CD1c-positive myeloid dendritic cell (primary cell): ENCODE measurements at regions not wholly inside any gene's neighbourhood (a gene's known extent, or its start where the extent isn't known, plus 50 kb on each side); places are given as distances from the start of the nearest gene placed in this dataset.
A peak's percentile ranks its signal among the peaks of the same experiment; 100 is the strongest.

Source experiments
- DNase-seq: peaks from one replicate; pipeline ENCODE4 v3.0.0-alpha.2; 2016; ENCODE audit errors: extremely low spot score

DNA sequence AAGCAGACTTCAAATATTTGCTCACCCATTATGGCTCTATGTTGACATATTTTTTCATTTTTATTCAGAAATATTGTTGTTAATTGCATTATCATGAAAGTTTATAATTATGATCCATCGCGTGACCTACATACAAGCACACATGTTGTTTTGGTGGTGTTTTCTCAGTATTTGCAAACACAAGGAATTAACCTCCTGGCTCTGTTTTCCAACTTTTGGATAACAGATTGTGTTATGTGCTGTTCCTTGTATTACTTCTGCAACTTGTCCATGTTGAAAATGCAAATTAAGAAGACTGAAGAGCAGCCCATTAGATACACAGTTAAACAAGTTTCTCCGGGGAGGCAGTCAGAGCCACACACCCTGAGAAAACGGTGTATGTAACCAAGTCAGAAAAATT is 201.2 kb downstream of the SEC23A start:
- no peak for DNase-seq

DNA sequence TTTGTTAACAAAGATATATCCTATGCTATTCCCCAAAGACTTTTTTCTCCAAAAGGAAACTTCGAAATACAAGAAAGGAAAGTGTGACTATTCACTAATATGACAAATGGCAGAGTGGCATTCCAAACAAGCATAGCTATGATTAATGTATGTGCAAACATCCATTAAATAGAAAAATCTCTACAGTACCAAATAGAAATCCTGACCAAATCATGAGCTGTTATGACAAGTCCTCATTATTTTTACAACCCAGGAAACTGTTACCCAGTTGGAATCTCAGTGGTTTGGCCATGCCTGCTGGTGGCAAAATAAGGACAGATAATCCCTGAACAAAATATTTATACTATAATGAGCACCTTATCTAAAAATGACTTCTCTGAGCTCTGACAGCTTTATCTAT is 202.1 kb downstream of the SEC23A start:
- DNase-seq: no peak

DNA sequence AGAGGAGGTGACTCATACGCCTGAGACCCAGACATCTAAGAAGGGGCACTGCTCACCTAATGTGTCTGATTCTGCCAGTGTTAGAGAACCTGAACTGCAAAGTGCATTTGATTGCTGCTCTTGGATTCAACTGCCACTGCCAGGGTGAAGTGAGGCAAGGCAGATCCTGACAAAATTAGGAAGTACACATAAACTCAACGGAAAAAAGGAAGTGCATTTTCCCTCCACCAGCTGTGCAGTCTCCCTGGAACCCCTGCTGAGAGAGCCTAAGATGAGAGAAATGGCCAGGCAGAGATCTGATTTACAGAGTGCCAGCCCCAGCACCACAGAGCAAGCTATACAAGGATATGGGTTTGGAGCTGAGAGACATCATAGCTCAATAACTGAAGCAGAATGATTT is 215.3 kb downstream of the SEC23A start:
- DNase-seq: peak; percentile 11

DNA sequence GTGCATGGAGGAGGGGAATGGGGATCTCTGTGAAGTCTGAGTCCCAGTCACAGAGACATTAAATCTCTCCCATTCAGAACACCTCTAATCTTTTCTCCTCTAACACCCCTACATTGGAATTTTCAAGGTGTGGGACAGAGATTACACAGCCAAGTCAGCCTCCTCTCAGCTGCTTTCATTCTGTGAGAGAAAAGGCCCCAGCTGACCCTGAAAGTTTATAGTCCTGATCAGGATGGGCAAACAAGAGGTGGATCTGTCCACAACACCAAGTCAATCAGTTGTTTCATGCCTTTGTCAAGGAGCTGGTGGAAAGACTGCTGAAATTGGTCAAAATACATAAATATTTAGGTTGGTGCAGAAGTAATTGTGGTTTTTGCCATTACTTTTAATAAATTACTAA is 218.9 kb downstream of the SEC23A start:
- DNase-seq: no peak

DNA sequence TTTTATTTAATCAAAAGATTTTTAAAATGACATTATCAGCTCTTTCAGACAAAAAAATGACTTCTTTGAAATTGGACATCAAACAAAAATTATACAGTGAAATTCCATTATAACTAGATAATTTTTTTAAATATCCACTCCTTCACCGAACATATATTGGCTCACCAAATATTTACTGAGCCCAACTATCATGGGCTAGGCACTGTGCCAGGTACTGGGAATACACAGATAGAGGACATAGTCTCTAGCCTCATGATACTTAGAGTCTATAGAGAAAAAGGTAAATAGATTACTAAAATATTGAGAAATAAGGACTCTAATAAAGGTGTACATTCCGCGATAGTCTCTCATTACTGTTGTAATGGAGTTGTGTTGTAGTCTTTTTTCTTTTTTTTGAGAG is 219.9 kb downstream of the SEC23A start:
- no peak for DNase-seq

- DNase-seq: no peak
Observed at GRCh38 chr14:38882533-38882932, 220.5 kb downstream of the SEC23A start.

- DNase-seq: peak; percentile 21
Observed at GRCh38 chr14:38880643-38881524, 222.2 kb downstream of the SEC23A start.

GRCh38 chr14:38877744-38878388 is 225.2 kb downstream of the SEC23A start:
- DNase-seq: no peak

DNA sequence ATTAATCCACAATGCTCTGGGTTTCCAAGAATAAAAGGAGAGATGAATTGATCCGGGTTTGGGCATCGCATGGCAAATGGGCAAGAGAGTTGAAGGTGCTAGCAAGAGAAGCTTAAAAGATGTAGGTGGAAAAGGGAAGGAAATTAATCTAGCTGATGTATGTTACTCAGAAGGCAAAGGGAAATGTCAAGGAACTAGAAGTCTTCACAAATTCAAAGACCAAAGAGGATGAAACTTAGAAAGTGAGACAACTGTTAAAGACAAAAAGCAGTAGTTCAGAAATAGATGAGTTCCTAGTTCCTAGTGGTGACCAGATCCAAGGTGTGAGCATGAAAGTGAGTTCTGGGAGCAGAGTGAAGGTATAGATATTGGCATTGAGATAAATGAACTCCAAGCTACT is 228.3 kb downstream of the SEC23A start:
- peak; percentile 6 for DNase-seq

- peak; percentile 37 for DNase-seq
Observed at GRCh38 chr14:38873941-38874612, 229.0 kb downstream of the SEC23A start.

DNA sequence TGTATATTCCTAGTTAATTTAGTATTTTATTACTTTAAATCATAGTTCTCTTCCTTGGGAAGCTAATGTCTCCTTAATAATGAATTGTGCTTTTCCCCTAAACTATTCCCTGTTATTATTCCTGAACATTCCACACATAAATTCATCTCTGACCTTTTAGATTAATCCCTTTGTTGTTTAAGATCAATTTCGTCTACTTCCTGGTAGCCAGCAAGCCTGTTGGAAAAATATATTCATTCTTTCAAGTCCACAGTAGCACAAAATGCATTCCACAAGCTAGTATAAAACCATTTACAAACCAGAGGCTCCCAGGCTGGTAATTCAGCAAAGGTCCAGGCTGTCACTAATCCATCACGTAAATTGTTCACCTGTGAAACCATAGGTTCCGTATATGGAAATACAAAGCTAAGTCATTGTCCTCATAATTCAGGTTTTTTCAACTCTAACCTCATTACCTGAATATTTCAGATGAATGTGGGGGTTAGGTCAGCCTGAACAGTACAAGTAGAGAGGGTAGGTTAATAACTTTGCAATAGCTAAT is 232.7 kb downstream of the SEC23A start:
- no peak for DNase-seq

DNA sequence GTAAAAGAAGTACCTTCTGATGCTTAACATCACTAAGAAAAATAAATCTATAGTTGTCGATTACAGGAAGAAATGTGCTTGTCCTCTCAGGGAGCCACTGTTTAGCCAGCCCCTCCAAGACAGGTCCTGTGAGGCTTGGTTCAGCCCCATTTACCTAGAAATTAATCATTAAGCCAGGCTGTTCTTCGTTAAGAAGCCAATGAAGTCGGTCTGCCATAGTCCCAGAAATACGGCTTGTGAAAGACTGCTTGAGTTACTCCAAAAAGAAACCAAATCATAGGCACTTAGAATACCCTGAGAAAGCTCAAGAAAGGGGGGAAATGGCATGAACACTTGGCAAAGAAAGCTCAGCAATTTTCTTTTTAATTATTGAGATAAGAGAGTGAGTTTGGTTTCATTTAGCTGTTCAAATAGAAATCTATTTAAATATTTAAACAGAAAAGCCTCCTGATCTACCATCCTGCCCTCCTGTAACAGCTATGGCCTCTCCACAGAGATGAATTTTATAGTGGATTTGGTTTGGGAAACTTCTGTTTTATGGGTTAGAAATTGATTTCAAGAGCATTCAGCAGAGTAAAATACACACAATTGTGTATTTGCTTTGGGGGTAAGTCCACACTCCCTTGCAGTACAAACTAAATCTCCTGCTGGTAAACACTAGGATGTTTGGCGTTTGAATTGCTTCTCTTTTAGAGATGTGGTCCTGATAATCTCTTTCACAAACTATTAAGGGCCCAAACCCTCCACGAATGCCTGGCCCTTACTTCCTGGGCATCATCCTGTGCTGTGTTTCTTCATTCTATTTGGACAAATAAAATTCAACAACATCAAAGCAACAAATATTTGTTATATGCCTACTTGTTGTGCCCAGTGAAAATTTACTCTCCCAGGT is 234.4 kb downstream of the SEC23A start:
- DNase-seq: no peak

GRCh38 chr14:38867561-38868150 is 235.4 kb downstream of the SEC23A start:
- DNase-seq: peak; percentile 64

DNA sequence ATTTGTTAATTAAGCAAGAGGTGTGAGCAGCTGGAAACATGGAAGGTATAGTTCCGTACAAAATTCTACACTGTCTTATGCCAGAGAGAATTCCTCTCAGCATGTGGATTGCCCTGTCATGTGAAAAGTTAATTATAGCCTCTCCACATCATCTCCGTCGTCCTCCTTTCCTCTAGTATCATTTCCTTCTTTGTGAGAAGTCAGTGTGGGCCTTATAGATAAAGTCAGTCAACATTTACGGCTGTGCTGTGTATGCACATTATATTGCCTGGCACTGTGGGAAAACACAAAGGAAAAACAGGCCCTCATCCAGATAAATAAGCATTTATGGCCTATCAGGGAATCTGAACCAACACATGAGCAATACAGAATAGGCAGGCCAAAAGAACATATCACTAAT is 236.6 kb downstream of the SEC23A start:
- no peak for DNase-seq

DNA sequence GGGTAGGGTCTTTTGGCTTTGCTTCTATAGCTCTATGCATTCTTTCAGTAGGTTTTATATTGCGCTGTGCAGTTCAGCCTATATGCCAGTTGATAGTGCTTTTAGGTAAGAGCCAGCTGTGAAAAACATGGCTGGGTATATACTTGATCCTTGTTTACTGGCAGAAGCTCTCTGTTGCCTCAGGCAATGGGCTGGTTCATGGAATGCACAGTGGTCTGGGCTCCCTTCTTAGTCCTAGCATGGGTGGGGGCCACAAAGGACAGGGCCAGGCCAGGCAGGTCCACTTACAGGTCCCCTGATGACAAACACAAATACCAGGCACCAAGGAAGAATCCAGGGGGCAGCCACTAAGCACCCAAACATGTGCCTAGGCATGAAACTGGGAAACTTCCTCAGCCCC is 240.7 kb downstream of the SEC23A start:
- DNase-seq: no peak

DNA sequence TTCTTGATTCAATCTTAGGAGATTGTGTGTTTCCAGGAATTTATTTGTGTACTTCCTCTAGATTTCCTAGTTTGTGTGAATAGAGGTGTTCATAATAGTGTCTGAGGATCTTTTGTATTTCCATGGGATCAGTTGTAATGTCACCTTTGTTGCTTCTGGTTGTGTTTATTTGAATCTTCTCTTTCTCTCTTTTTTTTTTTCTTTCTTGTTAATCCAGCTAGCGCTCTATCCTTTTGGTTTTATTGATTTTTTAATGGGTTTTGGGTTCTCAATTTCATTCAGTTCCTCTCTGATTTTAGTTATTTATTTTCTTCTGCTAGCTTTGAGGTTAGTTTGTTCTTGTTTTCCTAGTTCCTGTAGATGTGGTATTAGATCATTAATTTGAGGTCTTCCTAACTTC is 242.5 kb downstream of the SEC23A start:
- DNase-seq: no peak

GRCh38 chr14:38856798-38857197 is 246.2 kb downstream of the SEC23A start:
- no peak for DNase-seq

DNA sequence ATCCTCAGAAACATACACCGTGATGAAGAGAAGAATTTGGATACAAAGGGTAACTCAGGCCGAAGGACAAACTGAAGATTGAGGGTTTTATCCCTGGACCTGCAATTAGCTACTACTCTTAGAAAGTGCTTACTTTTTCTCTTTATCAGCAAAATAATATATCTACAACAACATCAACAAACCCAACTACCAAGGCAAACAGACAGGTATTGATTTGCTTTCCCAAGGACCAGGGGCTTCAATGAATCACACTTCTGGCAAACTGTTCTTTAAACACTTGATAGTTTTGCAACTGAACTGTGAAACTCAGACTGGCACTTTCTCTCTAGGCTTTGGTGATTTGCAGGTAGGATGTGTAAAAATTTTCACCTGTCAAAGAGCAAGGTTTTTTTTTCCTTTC is 247.5 kb downstream of the SEC23A start:
- no peak for DNase-seq

DNA sequence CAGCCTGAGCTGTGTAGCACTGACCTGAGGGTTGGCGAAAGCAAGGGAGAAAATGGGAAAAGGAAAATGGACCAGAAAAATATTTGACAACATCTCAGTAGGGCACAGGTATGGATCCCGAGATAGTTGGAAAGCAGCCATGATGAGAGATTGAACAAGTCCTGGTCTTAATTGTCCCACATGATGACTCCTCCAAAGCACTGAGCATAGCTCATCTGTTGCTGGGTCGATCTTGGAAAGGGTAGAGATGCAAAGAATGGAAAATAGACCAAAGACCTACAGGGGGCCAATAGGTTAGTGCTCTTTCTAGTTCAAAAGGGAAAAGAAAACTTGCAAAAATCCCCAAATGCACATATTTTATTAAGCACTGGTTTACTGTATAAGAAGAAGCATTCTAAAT is 251.9 kb downstream of the SEC23A start:
- no peak for DNase-seq

DNA sequence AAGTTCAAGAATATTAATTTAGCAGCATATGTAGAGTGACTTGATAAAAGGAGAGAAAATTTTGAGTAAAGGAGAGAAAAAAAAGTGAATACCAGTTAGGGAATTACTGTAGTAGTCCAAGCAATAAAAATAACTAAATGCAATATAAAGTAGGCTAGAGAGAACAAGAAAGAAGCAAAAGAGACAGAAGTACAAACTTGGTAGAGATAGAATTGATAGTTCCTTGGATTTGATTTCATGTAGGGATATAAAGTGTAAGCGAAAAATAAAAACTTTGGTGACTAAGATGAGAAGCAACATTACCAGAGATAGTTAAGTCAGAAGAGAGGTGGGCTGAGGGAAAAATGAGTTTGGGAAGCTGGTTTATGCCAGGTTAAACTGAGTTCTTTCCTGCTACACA is 252.4 kb downstream of the SEC23A start:
- DNase-seq: no peak
